Right ventricle myocardium superior (tissue), 1 donor: ENCODE measurements at regions not wholly inside any gene's neighbourhood (a gene's known extent, or its start where the extent isn't known, plus 50 kb on each side); places are given as distances from the start of the nearest gene placed in this dataset.
"Not testable (repeated sequence)": the region's sequence is repeated elsewhere in the genome, so short reads cannot be mapped to it uniquely, and the experiment has no call there.

Experiments used
- ATAC-seq: fragments of 200-7000 bp; cut with Tn5 transposase; one replicate; pipeline ENCODE4 v1.9.1; 2020; ENCODE audit warnings: mild to moderate bottlenecking; ENCODE audit not compliant: poor library complexity
- DNase-seq: peaks from one replicate; pipeline ENCODE4 v3.0.0-alpha.2; 2020
- intact Hi-C: fragments of 100-400 bp; cut with DNase I; formaldehyde crosslinking; loops from one replicate; pipeline ENCODE4 v1.11.2; 2022
- donor health status: DM: no; HTN: yes; CAD: no; lungs with severe emphysema.

DNA sequence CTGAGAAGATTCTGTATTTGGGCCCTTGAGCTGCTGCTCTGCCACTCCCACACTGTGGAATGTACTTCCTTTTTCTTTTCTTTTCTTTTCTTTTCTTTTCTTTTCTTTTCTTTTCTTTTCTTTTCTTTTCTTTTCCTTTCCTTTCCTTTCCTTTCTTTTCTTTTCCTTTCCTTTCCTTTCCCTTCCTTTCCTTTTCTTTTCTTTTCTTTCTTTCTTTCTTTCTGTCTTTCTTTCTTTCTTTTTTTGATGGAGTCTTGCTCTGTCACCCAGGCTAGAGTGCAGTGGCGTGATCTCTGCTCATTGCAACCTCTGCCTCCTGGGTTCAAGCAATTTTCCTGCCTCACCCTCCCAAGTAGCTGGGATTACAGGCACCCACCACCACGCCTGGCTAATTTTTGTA lies 89.8 kb downstream of the DNAAF6 start:
- DNase-seq, ATAC-seq, intact Hi-C loops: not testable (repeated sequence)

DNA sequence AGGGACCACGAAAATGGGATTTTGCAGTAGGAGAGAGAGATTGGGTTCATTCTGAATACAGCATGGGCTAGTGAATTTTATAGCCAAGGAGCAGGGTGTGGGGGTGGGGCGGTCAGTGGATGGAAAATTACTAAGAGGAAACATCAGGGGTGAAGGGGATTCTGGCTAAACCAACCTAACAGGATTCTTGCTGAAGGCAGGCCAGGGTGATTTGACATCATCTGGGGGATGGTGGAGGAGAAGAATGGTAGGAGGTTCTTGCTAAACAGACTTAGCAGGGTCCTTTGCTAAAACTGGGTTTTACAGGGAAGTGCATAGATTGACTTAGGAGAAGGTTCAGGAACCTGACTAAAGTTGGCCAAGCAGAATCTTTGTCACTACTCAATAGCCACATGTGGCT lies 91.9 kb downstream of the DNAAF6 start:
- no peak for ATAC-seq
- intact Hi-C loops: no loop called here
- DNase-seq: no peak

DNA sequence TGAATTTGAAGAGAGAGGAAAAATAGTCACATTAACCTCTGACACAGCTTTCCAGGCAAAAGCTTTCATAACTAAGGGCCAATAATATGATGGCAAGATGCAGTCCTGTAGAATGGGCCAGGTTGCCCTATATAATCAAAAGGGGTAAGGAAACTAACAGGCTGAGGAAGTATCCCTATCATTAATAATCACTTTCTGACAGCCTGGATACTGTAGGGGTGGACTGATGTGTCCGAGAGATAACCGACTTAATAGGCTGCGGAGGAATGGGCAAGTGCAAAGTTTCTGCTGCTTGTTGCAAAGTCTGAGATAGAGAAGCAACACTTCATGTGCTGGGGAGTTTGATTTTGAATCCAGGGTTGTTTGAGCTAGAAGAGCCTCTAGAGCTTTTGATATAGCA lies 94.8 kb downstream of the DNAAF6 start:
- no peak for ATAC-seq
- DNase-seq: no peak
- intact Hi-C loops: no loop called here

DNA sequence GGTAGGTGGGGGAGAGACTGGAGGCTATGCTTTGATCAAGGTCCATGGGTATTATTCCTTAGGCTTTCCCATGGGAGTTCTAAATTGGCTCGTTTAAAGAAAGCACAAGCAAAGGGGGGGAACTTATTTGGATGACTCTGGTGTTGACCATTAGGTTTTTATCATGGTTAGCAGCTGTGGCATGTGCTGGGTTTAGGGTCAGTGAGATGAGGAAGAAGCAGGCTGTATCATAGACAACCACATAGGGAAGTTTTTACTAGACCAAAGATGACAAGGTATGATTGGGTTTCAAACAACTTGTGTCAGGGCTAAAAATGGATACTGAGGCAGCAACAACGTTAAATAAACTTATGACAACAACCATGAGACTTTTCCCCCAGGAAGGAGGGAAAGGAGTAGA lies 97.7 kb downstream of the DNAAF6 start:
- intact Hi-C loops: no loop called here
- no peak for ATAC-seq
- DNase-seq: no peak

DNA sequence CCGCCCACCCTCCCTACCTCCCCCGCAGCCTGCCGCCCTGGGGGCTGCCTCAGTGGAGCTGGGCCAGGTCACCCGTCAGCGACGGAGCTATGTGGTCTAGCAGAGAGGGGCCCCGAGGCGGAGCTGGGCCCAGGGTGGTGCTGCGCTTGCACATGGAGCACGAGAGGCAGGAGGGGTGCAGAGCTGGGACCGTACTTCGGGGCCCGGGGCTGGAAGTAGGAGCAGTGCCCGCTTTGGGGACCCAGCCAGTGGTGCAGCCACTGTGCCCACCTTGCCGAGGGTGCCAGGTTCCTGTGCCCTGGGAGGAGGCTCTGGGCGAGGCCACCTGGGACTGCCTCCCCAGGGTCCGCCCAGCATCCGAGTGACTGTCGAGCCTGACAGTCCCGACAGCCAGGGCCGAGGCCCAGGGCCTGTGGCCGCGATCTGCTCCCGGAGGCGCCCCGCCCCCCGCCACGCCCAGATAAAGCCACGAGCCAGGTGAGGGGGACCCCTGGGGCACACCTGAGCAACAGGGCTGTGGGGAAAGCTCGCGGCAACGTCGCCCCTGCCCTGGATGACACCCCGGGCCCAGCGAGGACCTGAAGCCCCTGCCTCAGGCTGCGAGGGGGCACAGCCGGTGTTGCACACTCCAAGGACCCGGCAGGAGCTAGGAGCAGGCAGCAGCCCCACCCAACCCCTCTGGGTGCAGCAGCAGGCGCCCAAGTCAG lies 117.5 kb downstream of the DNAAF6 start:
- ATAC-seq (no peak), DNase-seq (no peak)
- intact Hi-C loops: no loop called here

DNA sequence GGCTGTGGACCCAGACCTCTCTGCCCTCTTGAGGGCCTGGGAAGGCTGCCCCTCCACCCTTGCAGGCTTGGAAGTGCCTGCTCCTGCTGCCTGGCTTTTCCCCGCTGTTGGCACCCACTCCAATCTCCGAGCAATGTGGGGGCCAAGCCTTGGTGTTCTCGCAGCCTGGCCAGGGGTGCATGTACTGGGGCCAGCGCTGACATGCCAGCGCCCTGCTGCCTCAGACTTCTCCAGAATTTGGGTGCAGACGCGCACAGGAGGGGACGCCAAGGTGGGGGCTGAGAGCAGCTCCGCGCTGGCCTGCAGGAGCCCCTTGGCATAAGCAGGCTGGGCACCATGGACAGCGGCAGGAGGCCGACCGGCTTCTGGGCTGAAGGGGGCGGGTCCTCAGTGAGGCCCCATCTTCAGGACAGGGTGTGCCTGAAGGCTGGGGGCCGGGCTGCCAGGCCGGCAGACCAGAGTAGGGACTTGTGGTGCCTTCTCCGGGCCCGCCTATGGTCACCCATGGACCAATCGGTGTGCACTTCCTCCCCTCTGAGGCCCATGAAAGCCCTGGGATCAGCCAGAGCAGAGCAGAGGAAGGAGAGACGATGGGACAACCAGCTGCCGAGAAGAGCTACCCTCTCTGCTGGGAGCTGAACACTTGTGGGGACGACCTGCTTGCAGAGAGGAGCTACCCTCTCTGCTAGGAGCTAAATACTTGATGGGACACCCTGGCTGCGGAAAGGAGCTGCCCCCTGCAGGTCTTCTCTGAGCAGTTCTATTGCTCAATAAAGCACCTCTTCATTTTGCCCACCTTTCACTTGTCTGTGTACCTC lies 118.3 kb downstream of the DNAAF6 start:
- DNase-seq (peak; percentile 51), ATAC-seq (peak; percentile 73)
- intact Hi-C loops: no loop called here

DNA sequence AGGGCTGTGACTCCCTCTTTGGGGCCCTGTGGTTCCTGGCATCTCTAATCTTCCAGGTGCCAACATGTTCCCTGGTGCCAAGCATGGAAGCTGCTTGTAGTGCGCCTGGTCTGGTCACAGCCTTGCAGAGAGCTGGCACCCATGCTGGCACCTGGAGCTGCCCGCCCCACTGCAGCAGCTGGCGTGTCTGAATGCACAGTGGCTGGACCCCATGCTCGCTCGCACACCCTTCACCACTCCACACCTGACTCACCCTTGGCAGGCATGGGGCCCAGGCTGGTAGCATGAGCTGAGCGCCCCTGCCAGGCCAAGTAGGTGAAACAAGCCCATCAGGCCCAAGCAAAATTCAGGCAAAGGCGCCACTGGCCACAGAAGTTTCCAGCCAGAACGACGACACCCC lies 119.1 kb downstream of the DNAAF6 start:
- no peak for DNase-seq
- intact Hi-C loops: no loop called here
- ATAC-seq: no peak

DNA sequence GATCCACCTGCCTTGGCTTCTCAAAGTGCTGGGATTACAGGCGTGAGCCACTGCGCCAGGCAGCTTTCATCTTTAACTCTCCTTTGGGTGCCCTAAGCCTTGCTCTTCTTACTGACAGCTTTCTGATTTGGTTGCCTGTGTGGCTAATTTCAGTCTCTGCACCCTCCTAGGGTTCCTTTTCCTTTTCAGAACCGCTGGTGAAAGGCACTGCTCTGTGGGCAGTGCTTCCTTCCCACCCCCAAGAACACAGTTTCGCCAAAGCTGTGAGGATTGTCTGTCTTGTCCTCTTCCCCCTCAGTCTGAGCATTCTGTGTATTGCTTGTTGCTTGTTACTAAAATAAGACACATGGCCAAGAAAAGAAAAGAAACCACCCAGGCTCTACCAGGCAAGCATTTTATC lies 101.4 kb upstream of the FRMPD3 start:
- ATAC-seq: no peak
- DNase-seq: no peak
- intact Hi-C loops: no loop called here

DNA sequence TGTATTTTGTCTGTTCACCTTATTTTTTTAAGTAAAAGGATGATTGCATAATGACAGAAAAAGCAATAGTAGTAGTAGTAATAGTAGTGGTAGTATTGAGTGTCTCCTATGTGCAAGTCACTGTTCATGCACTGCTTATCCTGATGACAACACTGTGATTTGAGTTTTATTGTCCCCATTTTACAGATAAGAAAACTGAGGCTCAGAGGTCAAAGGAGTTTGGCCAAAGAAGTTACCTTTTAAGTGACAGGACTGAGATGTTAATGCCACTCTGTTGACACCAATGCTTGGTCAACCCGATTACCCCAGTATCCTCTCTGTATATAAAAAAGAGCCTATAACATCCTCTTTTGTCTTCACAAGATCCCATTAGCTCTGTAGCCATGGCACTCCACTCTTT lies 100.5 kb upstream of the FRMPD3 start:
- DNase-seq (no peak), ATAC-seq (no peak)
- intact Hi-C loops: no loop called here

DNA sequence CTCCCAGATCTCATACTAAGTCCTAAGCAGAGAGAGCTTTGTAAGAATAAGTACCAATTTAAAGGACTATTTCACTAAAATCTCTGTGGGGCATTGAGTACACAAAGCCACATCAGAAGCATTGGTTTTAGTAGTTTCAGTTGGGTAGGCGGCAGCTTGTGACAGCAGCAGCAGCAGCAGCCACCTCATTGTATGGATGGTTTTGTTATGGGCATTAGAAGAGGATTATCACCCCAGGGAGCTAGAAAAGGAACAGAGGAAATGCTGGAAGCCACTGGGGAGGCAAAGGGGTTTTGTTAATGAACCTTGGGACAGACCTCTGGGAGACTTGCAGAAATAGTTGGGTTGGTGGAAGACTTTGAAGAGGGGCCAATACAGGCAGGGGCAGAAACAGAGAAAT lies 93.9 kb upstream of the FRMPD3 start:
- intact Hi-C loops: no loop called here
- no peak for ATAC-seq
- no peak for DNase-seq

DNA sequence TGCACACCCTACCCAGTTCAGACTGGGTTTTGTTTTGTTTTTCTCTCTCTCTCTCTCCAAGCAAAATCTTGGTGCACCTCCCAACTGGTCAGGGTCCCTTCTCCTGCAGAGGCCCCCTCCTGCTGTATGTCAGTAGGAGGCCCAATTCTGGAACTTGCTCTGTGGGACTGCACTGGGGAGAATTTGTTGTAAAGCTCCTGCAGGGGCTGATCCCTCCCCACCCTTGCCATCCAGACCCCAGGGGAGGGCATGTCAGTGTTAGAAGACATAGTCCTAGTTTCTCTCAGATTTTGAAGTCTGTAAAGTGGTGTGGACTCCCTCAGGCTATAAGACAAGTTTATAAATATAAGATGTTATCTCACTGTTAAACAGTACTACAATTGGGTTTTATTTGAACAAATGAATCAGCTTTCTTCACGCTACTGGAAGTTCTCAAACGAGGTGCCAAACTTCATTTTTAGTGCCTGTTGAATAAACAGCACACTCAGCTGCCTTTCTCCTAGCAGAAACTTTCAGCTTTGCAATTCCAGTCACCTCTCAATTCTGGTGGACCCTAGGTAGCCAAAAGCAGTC lies 88.6 kb upstream of the FRMPD3 start:
- ATAC-seq (no peak), DNase-seq (no peak)
- intact Hi-C loops: no loop called here

DNA sequence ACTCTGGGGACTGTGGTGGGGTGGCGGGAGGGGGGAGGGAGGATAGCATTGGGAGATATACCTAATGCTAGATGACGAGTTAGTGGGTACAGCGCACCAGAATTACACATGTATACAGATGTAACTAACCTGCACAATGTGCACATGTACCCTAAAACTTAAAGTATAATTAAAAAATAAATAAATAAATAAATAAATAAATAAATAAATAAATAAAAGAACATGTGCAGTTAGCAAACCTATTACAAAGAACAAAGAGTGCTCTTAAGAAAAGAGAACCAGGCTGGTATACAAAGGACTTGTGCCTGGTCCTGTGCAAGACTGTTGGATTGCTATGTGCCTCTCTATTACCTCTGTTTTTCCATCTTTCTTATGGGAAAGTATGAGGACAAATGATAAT lies 79.3 kb upstream of the FRMPD3 start:
- intact Hi-C loops, ATAC-seq, DNase-seq: not testable (repeated sequence)

DNA sequence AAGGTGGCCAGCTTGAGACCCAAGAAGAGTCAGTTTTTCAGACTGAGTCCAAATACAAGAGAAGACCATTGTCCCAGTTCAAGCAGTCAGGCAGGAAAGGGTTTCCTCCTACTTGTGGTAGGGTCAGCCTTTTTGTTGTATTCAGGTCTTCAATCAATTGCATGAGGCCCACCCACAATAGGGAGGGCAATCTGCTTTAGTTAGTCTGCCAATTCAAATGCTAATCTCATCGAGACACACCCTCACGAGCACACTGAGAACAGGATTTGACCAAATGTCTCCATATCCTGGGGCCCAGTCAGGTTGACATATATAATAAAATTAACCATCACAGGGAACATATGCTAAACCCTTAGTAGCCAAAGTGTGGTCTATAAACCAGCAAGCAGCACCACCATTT lies 75.3 kb upstream of the FRMPD3 start:
- ATAC-seq: no peak
- DNase-seq: no peak
- intact Hi-C loops: no loop called here

DNA sequence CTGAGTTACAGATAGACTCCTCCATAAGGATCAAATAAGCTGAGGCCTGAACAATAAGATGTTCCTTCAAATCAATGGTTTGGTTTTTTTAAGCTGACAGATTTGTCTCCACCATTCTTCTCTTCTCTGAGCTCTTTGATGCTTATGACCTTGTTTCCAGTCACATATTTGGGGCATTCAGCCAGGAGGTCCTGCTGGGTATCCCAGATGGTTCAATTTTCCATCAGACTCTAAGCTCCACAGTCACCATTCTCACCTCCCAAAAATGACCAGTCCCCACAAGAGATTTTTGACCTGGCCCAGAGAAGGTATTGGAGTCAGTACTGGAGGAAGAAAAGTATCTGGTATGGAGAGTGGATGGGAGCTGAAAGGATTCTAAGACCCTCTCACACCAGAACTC lies 74.6 kb upstream of the FRMPD3 start:
- DNase-seq (no peak), ATAC-seq (no peak)
- intact Hi-C loops: no loop called here

DNA sequence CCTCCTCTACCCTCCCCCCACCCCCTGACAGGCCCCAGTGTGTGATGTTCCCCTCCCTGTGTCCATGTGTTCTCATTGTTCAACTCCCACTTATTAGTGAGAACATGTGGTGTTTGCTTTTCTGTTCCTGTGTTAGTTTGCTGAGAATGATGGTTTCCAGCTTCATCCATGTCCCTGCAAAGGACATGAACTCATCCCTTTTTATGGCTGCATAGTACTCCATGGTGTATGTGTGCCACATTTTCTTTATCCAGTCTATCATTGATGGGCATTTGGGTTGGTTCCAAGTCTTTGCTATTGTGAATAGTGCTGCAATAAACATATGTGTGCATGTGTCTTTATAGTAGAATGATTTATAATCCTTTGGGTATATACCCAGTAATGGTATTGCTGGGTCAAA lies 73.3 kb upstream of the FRMPD3 start:
- ATAC-seq, DNase-seq, intact Hi-C loops: not testable (repeated sequence)

DNA sequence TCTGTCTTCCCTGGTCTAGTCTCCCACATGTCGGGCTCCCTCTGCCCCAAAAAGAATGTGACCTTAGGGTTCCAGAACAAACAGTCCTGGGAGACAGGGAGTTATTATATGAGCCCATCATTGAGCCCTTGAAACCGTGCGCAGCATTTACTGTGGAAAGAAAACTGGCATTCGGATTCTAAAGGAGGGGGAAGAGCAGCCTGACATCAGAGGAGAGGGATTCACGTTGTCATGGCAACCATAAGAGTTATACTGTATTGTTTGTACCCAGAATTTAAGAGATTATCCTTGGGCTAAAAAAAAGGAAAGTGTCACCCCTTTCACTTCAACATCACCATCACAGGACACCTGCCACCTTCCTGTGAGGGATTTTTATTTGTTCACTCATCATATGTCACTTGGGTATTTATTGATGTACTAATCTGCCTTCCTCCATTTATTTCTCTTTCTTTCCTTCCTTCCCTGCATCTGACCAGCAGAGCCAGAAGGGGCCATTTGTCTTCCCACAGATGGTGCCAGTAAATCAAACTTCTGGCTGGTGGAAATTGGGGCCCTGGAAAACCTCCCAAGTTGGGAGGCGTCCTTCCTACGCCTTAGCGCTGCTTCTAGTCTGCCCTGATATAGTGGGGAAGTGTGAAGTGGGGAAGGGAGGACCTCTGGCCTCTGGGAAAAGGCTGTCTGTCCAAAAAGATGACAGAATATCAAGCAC lies 64.9 kb upstream of the FRMPD3 start:
- ATAC-seq (no peak), DNase-seq (no peak)
- intact Hi-C loops: no loop called here

DNA sequence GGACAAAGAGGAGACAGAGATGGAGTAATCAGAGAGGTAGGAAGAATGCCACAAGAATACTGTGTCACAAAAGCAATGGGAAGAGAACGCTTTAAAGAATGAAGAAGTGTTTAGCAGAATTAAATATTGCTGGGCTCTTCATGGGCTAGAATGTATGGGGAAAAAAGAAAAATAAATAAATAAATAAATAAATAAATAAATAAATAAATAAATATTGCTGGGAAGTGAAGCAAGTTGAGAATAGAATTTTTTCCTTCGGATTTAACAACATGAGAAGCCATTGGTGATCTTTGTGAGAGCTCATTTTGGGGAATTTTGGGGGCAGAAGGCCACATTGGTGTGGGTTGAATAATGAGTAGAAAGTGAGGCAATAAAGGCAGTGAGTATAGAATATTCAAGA lies 59.7 kb upstream of the FRMPD3 start:
- DNase-seq (no peak), ATAC-seq (no peak)
- intact Hi-C loops: no loop called here

DNA sequence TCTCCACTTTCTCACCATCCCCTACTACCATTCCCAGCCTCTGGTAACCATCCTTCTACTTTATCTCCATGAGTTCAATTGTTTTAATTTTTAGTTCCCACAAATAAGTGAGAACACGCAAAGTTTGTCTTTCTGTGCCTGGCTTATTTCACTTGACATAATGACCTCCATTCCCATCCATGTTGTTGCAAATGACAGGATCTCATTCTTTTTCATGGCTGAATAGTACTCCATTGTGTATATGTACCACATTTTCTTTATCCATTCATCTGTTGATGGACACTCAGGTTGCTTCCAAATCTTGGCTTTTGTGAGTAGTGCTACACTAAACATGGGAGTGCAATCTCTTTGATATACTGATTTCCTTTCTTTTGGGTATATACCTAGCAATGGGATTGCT lies 55.8 kb upstream of the FRMPD3 start:
- DNase-seq, ATAC-seq, intact Hi-C loops: not testable (repeated sequence)

DNA sequence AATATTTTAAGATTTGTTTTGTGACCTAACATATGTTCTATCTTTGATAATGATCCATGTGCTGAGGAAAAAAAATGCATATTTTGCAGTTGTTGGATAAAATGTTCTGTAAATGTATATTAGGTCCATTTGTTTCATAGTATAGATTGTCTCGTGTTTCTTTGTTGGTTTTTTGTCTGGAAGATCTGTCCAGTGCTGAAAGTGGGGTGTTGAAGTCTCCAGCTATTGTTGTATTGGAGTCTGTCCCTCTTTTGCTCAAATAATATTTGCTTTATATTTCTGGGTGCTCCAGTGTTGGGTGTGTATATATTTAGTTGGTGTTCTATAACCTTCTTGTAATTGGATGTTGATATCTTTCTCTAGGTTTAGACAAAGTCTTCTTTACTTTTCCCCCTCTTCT lies 53.2 kb upstream of the FRMPD3 start:
- ATAC-seq: no peak
- DNase-seq: no peak
- intact Hi-C loops: no loop called here
